ENCODE measurements at regions not wholly inside any gene's neighbourhood (a gene's known extent, or its start where the extent isn't known, plus 50 kb on each side); places are given as distances from the start of the nearest gene placed in this dataset.

- TF ChIP-seq CTCF (IDR thresholded peaks at IDR 0.05) (no peak), EZH2 (IDR thresholded peaks at IDR 0.05; ENCODE audit: borderline replicate concordance, insufficient read depth, low read depth, low read length, poor library complexity, severe bottlenecking) (no peak)
These were observed 170.0 kb downstream of the AHSP start for GRCh38 chr16:31697744-31698125.
